GM21423 (cell line): ENCODE measurements at regions not wholly inside any gene's neighbourhood (a gene's known extent, or its start where the extent isn't known, plus 50 kb on each side); places are given as distances from the start of the nearest gene placed in this dataset.

Experiments
- ATAC-seq: cut with Tn5 transposase; IDR thresholded peaks from one replicate; pipeline ENCODE4 v1.9.1; 2021; ENCODE audit warnings: mild to moderate bottlenecking, moderate library complexity; ENCODE audit not compliant: unreplicated experiment

DNA sequence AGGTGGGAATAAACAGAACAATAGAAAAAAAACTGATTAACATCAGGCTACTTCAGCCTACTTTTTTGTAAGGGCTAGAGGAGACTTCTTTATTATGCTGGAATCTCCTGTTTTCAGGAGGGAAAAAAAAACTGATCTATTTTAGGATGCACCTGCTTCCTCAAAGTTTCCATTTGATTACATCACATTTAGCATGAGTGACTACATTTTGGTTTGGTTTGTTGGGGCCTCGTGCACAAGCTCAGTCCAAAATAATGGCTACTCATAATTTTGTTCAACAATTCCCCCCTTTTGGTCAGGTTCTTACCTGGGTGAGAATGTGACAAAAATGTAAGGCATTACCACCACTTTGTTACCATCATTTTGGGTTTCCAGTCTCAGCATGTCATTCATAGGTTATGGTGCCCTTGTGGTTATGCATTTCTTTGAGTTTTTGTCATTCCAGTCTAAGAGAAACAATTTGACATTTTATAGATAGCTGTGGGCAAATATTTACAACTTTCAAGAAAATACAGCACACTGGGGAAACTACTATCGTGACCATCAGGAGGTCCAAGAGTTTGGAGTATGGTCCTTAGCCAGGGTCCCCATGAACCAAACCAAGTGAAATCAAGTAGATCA is 93.6 kb upstream of the ATP11B start:
- no peak for ATAC-seq

DNA sequence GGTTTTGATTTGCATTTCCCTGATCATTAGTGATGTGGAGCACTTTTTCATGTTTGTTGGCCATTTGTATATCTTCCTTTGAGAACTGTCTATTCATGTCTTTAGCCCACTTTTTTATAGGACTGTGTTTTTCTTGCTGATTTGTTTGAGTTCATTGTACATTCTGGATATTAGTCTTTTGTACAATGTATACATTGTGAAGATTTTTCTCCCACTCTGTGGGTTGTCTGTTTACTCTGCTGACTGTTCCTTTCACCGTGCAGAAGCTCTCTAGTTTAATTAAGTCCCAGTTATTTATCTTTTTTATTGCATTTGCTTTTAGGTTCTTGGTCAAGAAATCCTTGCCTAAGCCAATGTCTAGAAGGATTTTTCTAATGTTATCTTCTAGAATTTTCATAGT is 91.1 kb upstream of the ATP11B start:
- ATAC-seq, result no peak

GRCh38 chr3:182703233-182703632 is 90.1 kb upstream of the ATP11B start:
- no peak for ATAC-seq

GRCh38 chr3:182704926-182705325 is 88.4 kb upstream of the ATP11B start:
- ATAC-seq, result no peak

DNA sequence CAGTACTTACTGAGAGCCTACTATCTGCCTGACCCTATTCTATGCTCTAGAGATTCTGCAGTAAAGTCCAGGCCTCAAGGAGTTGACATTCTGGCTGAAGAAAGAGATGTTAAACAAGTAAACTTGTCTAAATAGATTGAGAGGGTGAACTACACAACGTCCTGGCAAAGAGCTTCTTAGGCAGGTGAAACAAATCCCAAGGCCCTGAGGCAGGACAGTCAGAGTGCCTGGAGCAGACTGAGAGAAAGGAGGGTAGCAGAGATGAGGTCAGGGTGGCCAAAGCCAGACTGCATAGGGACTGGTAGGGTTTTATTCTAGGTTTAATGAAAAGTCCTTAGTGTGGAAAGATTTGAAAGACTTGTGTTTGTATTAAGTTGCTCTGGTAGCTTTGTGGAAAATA is 84.5 kb upstream of the ATP11B start:
- no peak for ATAC-seq

GRCh38 chr3:182709306-182709705 is 84.0 kb upstream of the ATP11B start:
- ATAC-seq, result no peak

DNA sequence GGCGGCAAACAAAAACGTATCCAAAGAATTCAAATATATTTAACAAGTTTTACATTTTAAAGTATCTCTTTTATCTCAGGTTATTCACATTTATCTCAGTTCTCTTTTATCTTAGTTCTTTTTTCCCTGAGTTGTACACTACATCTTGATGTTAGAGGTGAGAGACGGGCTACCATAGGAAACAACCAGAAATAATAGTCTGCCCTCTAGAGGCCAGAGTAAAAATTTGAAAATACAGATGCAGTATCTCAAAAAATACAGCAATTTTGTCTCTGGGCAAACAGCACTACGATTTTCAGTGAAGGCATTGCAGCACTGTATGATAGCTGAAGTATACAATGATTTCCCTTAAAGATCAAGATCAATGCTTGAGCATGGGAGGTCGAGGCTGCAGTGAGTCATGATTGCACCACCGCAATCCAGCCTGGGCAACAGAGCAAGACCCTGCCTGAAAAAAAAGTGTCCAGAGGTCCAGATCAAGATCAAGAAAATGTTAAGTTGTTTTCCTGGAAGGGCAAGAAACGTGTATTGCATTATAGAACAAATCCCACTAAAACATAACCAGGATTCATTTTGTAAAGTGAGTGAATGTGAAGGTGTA is 82.6 kb upstream of the ATP11B start:
- no peak for ATAC-seq

GRCh38 chr3:182711261-182711683 is 82.0 kb upstream of the ATP11B start:
- ATAC-seq, result no peak

- no peak for ATAC-seq
Observed at GRCh38 chr3:182711853-182712252, 81.5 kb upstream of the ATP11B start.

DNA sequence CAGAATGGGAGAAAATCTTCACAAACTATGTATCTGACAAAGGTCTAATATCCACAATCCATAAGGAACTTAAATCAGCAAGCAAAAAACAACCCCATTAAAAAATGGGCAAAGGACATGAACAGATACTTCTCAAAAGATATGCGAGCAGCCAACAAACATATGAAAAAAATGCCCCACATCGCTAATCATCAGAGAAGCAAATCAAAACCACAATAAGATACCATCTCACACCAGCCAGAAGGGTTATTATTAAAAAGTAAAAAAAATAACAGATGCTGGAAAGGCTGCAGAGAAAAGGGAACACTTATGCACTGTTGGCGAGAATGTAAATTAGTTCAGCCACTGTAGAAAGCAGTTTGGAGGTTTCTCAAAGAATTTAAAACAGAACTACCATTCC is 80.2 kb upstream of the ATP11B start:
- no peak for ATAC-seq

GRCh38 chr3:182713743-182714517 is 79.4 kb upstream of the ATP11B start:
- ATAC-seq, result peak; percentile 36

DNA sequence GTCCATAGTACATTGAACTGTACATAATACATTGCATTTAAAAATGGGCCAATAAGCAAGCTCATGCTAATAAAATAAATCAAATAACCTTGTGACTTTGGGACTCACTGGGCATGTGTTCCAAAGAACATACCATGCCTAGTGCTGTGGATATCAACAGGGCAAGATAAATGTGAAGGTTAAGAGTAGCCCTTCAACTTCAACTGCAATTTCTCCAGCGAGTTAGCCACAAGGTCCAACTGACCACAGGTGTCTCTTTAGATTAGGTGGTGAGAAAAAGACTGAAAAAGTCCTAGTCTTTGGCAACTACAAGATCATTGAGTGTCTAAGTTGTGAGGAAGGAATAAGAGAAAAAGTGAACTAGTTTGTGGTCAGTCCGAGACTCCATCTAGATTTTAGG is 78.3 kb upstream of the ATP11B start:
- no peak for ATAC-seq

GRCh38 chr3:182716114-182716688 is 77.1 kb upstream of the ATP11B start:
- ATAC-seq, result peak; percentile 38

DNA sequence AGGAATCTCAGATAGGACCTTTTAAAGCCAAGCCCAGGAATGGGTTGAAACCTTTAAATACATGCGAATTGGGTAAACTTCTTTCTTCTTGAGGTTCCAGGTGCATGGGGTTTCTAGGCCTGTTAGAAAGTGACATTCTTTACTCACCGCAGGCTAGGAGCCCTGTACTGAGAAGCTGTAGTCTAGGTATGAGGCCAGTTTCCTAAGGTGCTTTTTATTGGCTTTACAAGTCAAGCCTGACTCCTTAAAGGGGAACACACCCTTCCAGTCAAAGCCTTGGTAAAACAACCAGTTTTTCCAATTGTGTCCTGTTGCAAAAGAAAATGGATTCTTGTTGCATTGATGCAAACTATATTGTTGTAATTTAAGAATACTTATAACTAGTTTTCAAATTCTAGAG is 76.1 kb upstream of the ATP11B start:
- peak; percentile 88 for ATAC-seq

DNA sequence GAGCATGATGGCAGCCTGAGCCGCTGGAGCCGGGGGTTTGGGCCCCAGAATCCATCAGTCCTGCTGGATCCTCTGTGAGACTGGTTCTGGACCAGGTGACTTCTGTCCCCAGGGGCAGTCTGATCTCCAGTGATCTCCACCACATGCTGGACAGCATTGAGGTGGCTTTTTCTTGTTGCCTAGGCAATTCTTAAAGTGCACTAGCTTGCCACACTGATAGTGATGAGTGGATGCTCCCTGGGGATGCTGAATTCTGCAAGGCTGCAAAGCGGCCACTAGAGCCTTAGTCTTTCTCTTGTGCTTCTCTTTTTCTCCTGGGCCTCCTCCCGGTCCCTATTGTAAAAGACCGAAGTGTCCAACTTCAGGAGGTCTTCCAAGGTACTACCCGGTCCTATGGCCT is 70.4 kb upstream of the ATP11B start:
- no peak for ATAC-seq

GRCh38 chr3:182723596-182723995 is 69.7 kb upstream of the ATP11B start:
- ATAC-seq, result no peak

- no peak for ATAC-seq
Observed at GRCh38 chr3:182725372-182726251, 67.7 kb upstream of the ATP11B start.

DNA sequence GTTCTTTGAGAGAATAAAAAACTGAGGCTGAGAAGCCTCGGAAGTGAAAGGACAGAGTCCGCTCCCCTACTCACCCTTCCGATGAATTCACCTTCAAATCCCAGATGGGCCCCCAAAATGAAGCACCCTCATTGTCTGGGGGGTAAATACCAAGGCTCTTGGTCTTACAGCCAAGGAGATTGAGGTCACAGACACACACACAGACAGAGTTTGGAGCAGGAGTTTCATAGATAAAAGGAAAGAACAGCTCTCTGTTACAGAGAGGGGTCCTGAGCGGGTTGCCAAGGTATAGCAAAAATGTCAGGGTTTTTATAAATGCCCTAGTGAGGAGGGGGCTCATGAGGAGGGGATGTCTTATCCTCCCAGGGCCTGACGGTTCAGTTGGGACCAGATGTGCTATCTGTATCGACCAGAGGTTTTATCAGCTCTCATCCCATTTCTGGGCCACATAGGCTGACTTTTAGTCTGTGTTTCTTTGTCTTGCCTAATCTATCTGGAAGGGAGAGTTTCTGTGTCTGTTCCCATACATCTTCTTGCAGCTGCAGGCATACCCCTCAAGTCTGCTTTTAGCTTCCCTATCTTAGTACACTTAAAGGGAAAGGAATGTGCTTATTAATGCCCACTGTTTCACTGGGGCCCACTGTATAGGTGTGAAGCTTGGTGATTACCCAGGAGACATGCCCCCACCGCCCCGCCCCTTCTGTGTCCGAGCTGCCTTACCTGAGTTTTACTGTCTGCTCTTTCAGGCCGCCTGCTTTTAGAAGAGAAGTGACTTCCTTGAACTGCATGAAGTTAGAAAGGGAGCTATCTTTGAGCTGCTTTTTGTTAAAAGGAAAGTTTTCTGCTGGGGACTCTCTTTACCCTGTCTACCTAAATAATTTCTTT is 66.8 kb upstream of the ATP11B start:
- no peak for ATAC-seq

DNA sequence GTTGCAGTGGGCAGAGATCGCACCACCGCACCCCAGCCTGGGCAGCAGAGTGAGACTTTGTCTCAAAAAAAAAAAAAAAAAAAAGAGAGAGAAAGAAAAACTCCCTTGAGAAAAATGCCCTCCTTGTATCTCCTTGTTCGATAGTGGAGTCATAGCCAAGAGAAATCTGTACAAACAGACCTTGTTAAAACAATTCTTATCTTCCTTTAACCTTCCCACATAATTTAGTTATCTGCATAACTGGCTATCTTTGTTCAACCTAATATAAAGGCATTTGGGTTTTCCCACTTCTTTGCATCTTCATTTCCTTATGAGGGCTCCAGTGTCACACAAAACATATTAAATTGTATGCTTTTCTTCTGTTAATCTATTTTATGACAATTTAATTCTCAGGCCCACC is 65.1 kb upstream of the ATP11B start:
- ATAC-seq, result no peak
